Activated CD4-positive, alpha-beta T cell treated with anti-CD3 and anti-CD28 coated beads, Interleukin-2, amount 50 U/mL, for 16 hours (primary cell): ENCODE measurements at regions not wholly inside any gene's neighbourhood (a gene's known extent, or its start where the extent isn't known, plus 50 kb on each side); places are given as distances from the start of the nearest gene placed in this dataset.

ENCODE experiments used
- DNase-seq: peaks from one replicate; pipeline ENCODE4 v3.0.0-alpha.2; 2020

DNA sequence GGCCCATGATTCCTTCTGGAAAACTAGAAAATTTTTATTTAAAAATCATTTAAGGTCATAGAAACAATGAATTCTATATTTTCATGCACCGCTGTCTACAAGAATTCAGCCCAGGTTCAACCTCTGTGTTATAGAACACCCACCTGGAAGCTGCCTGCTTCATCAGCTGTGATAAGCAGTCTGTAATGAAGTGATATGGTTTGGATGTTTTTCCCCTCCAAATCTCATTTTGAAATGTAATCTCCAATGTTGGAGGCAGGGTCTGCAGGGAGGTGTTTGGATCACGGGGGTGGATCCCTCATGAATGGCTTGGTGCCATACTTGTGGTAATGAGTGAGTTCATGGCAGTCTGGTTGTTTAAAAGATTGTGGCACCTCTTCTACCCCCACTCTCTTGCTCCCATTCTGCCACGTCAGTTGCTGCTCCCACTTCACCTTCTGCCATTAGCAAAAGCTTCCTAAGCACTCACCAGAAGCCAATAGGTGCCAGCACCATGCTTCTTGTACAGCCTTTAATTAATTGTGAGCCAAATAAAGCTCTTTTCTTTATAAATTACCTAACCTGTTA, 55.6 kb downstream of the MRPL32 start:
- no peak for DNase-seq

DNA sequence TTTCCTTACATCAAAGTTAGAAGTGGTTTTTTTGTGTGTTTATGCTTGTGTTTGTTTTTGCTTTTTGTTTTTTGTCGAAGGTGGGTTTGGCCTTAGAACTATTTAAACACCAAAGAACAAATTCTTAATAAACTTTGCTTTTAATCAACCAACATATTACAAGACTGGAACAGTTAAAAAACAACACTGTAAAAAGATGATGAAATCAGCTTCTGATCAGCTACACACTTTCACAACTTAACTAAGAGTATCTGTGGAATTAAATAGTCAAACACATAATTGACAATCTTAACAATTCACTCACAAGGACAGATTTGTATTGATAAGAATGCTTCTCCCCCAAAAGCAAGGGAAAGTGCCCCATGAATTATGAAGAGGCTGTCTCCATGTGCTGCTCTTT, 58.8 kb downstream of the MRPL32 start:
- DNase-seq = no peak

DNA sequence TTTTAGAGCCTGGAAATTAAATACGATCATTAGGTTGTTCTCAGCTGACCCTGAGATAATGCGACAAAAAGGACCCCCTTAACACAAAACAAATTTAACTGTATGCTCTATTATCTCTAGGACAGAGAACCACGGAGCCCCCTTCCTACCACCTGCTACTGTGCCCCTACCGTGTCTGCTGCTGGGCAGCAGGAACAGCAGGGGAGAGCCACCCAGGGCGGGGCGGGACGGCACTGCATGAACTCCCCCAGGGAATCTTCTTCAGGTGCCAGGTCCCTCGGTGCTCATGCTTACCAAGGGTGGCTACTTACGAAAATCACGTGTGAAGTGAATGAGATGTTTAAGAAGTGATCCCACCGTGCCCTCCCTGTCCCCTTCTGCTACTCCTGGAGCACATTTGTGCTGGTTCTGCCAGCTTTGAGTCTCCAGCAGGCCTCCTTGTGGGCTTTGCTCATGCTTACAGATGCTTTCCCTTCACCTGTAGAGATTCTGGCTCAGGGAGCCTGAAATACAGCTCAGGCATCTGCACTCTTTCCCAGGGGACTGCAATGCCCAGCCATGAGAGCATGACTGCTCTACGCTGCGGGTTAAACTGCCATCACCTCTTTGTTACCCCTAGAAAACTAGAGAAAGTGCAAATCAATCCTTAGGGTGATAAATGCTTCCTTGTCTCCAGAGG, 59.9 kb downstream of the MRPL32 start:
- no peak for DNase-seq

DNA sequence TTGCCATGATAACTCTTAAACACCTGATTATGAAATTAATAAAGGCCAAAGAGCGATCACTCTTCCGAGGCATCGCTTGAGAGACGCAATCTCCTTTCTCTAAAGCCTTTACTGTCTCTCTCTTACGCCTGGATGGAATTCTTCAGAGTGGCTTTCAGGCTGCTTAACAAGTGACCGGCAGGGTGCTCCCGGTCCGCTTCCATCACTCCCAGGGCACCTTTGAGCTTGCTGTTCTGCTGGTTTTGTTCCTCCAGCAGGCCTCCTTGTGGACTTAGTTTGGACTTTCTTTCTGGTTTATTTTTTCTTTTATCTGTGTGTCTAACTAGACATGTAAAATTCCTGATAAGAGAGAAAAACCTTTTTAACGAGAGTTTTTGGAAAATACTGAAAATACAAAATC, 60.9 kb downstream of the MRPL32 start:
- DNase-seq = no peak

DNA sequence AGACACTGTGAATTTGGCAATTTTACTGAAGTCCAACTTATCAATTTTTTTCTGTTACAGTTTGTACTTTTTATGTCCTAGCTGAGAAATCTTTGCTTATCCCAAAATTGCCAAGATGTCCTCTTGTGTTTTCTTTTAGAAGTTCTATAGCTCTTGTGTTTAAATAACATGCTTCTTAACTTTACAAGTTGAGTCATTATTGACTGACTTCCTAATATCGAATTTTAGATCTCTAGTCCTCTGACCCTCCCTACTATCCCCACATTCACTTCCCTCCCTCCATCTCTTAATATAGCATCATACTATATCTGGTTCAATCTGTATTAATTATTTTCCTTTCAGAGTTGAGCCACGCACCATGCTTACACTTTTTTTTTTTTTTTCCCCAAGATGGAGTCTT, 61.9 kb downstream of the MRPL32 start:
- no peak for DNase-seq

DNA sequence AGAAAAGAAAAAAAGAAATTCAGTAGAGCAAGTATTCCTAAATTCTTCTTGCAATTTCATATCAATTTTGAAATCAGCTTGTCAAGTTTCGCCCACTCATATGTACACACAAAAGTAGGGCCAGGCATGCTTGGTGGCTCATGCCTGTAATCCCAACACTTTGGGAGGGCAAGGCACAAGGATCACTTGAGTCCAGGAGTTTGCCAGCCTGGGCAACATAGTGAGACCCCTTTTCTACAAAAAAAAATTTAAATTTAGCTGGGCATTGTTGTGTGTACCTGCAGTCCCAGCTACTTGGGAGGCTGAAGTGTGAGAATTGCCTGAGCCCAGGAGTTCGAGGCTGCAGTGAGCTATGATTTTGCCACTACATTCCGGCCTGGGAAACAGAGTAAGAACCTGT, 65.4 kb downstream of the MRPL32 start:
- DNase-seq = no peak

DNA sequence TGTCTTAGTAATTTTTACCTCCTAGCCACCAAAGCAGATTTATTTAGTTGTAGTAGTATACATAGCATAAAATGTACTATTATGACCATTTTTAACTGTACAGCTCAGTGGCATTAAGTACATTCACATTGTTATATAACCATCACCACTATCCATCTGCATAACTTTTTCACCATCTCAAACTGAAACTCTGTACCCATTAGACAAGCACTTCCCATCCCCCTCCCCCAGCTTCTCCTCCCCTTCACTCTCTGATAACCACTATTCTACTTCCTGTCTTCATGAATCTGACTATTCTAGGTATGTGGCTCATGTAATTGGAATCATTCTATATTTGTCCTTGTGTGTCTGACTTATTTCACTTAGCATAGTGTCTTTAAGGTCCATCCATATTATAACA, 71.9 kb downstream of the MRPL32 start:
- peak; percentile 7 for DNase-seq

DNA sequence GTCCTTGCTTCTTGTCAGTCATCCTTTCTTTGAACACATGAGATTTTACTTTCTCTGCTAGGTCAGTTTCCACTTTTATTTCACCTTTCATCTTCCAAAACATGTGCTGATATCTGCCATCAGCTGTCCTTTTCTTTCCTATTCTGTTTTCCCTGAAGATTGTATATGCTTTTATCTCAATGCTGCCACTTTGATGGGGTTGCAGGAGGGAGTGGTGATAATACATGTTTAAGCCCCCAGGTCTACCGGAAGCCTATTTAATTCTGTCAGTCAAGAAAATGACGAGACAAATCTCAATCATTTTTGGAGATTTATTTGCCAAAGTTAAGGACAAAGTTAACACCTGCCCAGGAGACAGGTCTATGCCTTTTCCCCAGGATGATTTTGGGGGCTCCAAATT, 73.8 kb downstream of the MRPL32 start:
- DNase-seq = no peak

DNA sequence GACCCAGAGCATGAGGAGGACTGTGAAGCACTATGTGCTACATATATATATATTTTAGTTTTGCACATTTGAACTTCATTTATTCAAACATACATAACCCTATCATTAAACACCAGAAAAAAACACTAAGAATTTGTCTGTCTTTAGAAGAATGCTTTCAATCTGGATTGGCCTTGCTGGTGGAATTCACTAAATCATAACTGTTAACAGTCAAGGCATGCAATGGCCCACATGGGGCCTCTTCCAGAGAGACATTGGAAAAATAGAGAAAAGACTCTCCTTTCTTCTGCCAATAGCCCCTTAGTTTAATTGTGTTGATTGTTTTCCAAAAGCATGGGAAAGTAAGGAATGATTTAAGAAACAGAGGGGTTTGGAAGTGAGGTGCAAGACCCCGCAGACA, 77.9 kb downstream of the MRPL32 start:
- DNase-seq = no peak

DNA sequence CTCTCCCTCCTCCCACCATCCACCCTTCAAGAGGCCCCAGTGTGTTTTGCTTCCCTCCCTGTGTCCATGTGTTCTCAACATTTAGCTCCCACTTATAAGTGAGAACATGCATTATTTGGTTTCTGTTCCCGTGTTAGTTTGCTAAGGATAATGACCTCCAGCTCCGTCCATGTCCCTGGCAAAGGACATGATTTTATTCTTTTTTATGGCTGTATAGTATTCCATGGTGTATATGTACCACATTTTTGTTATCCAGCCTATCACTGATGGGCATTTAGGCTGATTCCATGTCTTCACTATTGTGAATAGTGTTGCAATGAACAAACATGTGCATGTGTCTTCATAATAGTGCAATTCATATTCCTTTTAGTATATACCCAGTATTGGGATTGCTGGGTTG, 79.7 kb downstream of the MRPL32 start:
- no peak for DNase-seq

DNA sequence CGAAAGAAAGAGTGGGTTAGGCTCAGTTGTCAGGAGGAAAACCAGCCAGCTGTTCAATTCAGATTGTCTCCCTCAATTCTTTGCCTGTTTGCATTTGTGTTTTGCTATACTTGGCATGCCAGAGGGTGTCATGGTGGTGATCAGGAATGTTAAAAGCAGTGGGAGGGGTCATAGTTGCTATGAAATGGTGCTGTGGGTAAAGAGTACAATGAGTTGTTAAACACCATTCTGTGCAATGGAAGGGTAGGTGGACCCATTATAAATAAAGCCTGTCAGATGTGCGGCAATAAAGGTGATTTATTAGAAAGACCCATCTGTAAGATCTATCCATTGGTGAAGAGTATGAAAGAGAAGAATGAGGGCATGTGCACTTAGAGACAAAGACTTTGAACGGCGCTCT, 82.2 kb downstream of the MRPL32 start:
- DNase-seq = no peak

DNA sequence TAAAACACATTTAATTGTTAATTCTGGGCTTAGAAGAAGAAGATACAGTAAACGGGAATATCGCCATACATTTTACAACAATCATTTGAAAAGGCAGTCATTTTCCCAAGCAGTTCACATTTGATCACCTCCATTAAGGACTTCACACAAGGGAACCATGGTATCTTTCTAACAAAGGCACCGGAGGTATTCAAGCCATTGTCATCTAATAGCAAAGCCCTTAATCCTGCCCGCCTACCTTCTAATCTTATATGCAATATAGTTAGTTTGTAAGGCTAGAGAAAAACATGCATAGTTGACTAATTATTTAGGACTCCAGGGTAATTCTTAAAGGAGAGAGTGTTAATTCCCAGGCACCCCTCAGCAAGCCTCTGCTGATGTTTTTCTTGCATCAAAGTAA, 83.1 kb downstream of the MRPL32 start:
- DNase-seq = no peak

DNA sequence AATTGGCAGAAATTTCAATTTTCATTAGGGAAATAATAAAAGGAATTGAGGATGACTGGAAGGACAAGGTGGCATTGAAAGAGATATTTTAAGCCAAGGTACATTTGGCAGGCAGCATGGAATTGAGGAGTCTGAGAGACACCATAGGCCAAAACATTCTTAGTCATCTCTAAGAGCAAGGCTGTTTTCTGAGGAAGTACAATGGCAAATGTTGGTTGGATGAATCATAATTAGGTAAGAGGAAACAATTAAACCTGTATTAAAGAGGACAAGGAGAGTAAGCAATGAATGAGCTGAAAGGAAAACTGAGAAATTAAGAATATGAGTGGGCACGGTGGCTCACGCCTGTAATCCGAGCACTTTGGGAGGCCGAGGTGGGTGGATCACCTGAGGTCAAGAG, 86.3 kb downstream of the MRPL32 start:
- no peak for DNase-seq

DNA sequence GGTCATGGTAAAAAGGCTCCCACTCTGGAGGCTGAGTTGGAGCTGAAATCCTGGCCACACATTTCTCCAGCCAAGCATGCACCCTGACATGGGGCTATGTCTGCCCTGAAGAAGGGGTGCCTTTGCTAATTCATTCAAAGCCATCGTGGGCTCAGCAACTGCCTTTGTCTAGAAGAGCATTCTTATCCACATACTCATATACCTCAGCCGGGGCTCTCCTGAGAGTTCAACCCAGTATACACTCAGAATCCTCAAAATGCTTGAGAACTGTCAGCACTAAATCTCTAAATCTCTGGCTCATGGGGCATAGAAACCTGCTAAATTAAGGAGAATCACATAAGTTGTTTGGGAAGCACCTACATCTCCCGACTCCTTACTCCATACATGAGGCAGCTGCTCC, 89.3 kb downstream of the MRPL32 start:
- DNase-seq = no peak

DNA sequence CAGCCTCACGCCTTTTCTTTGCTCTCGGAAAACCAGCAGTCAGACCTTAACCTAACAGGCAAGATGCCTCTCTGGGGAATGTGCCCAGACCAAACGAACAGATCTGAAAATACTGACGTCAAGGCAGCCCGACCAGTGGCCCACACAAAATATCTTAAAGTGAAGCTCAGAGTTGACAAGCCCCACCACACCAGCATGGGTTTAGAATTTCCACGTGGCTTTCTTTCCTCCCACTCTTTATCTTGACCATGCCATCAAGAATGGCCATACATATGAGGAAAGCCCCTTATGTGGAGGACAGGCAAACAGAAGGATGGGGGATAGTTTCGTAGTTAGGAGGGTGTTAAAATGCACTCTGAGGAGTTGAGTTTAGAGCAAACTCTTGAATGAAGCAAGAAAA, 89.8 kb downstream of the MRPL32 start:
- DNase-seq = no peak

DNA sequence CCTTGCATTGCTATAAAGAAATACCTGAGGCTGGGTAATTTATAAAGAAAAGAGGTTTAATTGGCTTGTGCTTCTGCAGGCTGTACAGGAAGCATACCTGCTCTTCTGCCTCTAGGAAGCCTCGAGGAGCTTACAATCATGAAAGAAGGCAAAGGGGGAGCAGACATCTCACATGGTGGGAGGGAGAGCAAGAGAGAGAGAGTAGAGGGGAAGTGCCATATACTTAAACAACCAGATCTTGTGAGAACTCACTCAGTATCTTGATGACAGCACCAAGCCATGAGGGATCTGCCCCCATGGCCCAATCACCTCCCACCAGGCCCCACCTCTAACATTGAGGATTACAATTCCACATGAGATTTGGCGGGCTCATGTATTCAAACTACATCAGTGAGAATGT, 79.1 kb upstream of the HECW1 start:
- no peak for DNase-seq

DNA sequence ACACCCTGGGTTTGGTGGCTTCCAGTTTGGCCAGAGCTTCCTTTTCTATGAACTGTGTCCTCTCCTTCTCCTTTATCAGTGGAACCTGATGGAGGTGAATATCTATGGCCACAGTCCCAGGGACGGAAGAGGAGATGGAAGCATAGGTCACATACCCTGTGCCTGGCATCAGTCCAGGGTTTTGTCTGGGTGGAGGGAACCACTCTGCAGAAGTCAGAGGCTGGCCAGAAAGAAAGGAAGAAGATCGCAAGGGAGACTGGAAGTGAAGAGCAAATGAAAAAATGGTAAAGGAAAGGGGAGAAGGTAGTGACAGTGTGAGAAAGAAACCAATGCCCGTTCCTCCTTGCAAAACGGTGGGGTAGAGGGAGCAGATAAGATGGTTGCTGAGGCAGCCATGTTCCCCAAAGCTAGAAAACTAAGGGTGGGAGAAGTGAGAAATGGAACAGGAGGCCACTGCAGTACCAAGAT, 77.9 kb upstream of the HECW1 start:
- DNase-seq = no peak

DNA sequence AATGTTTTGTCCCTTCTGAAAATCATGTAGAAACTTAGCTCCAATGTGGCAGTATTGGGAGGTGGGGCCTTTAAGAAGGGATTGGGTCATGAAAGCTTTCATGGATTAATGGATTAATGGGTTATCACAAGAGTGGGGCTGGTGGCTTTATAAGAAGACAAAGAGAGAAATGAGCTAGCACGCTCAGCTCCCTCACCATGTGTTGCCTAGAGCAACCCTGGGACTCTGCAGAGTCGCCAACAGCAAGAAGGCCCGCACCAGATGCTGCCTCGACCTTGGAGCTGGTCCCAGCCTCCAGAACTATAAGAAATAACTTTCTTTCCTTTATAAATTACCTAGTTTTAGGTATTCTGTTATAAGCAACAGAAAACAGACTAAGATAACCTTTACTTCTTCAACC, 74.9 kb upstream of the HECW1 start:
- DNase-seq = no peak

DNA sequence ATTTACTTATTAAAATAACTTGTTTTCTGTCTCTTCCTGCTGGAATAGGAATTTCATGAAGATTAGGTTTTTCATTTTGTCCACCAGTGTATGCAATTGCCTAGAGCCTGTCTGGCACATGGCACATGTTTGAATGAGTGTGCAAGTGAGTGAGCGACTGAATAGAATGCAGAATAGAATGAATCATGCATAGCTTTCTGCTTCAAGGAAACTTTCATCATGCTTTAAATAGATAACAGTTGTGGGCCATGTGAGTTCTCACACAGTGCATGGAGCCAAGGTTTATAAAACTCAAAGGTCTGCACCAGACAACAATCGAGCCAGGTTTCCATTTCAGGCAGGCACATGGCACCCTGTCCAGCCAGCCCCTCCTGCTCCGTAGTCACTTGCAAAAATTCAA, 74.2 kb upstream of the HECW1 start:
- DNase-seq = no peak

DNA sequence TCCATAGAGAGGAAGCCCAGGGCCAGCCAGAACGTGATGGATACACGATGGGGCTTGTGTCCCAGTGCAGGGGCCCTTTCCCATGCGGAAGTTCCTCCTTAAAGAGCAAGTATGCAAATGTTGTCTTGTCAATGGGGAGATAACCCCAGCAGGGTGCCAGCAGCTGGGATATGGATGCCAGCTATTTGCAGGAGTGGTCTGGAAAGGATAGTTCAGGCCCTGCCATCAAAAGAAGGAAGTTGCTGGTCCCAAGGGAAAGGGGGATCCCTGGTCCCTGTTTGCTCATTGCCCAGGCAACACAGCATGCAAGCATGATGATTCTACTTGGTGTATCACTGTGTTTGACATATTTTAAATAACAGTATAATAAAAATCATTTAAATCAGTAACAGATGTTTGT, 73.1 kb upstream of the HECW1 start:
- no peak for DNase-seq

DNA sequence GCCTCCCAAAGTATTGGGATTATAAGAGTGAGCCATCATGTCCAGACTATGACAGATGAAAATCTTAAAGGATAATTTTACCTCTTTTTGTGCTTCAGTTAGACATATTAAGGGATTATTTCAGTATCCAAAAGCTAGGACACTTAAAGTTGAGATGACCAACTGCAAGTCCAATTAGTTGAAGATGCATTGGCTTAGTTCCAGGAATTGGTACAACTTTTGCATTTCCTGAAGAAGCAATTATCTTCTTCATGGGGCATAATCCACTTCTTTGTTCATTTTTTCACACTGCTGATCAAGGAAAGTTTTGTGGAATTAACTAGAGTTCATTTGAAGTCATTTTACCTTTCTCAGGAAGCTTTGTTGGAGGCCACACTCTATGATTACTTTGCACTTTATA, 72.0 kb upstream of the HECW1 start:
- no peak for DNase-seq

DNA sequence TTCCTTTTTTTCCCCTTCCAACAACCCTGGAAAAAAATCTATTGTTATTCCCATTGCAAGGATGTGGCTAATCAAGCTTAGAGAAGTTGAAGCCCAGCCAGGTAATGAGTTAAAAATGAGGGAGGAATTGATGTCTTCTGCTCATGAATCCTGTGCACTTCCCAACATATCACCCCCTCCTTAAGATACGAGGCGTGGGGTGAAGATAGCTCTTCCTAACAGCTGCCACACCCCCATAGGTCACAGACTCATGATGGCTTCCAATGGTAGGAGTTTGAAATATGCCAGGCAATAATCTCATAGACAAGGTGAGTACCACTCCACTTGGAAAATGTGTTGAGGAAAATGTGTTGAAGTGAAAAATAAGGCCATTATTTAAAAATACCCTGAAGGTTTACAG, 71.3 kb upstream of the HECW1 start:
- no peak for DNase-seq

DNA sequence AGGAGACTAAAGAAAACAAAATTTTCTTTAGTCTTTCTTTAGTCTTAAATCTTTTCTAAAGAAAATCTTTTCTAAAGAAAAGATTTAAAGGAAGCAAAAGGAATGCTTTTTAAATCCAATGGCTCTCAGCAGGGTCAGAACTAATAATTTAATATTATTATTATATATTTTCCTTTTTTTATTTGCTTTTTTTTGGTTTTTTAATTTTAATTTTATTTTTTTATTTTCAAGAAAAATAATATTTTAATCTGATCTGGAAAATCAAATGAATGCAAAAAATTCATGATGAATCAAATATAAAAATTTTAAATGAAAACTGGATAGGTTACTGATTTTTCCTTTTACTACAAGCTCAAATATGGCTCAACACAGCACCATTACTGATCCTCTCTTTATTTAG, 70.7 kb upstream of the HECW1 start:
- no peak for DNase-seq

DNA sequence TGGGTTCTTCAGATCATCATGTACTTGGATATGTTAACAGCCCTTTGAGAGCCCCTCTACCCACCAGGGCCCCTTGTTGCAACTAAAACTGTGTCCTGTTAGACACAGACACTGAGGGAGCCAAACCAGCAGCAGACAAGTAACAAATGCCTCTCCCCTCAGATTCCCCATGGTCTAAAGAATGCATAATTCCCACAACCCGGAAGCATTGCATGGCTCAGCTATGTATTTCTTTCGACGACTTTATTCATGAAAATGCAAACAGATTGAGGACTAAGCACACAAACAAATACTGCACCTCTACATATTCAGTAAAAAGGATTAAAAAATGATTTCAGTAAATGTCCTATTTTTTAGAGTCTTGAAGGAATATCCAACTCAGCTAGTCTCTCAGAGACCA, 70.1 kb upstream of the HECW1 start:
- DNase-seq = no peak

DNA sequence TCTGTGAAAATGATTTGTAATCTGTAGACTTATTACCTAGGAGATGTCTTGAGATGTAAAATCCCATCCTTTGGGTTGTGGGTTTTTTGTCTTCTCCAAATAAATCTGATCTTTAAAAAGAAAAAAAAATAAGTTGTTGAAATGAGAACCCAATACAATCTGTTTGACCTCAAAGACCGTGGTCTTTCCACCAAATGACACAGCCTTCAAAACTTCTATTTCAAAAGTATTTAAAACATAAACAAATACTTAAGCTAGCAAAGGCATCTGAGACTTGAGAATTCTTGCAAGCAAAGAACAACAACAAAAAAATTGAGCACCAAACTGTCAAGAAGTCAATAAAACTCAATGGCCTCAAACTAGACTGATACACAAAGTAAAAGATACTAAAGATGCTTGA, 67.9 kb upstream of the HECW1 start:
- DNase-seq = no peak
